ENCODE measurements at regions not wholly inside any gene's neighbourhood (a gene's known extent, or its start where the extent isn't known, plus 50 kb on each side); places are given as distances from the start of the nearest gene placed in this dataset.

- DNase-seq (ENCODE audit: low read depth, low spot score): no peak
- no peak overlapping the region for H3K4me3 ChIP-seq (ENCODE audit: low read depth, low read length)
- in situ Hi-C loops (cut with HindIII; ENCODE audit: low sequenced_read_pairs): no loop called here
- no peak for TF ChIP-seq CTCF (IDR thresholded peaks at IDR 0.05; ENCODE audit: low read depth, low read length)
These were observed 80.0 kb downstream of the CENPW start for GRCh38 chr6:126419901-126420300.

GRCh38 chr6:126422912-126423311, 83.0 kb downstream of the CENPW start:
- TF ChIP-seq CTCF (IDR thresholded peaks at IDR 0.05; ENCODE audit: low read depth, low read length): no peak
- DNase-seq (ENCODE audit: low read depth, low spot score): no peak

GRCh38 chr6:126427713-126428112, 87.8 kb downstream of the CENPW start:
- in situ Hi-C loops (cut with HindIII; ENCODE audit: low sequenced_read_pairs): no loop called here
- no peak overlapping the region for H3K4me3 ChIP-seq (ENCODE audit: low read depth, low read length)
- no peak for TF ChIP-seq CTCF (IDR thresholded peaks at IDR 0.05; ENCODE audit: low read depth, low read length)
- DNase-seq (ENCODE audit: low read depth, low spot score): no peak

More at GRCh38 chr6:126422912-126423311, 83.0 kb downstream of the CENPW start:
- in situ Hi-C loops (cut with HindIII; ENCODE audit: low sequenced_read_pairs): no loop called here
- H3K4me3 ChIP-seq (ENCODE audit: low read depth, low read length): no peak overlapping the region

GRCh38 chr6:126429866-126430265, 90.0 kb downstream of the CENPW start:
- TF ChIP-seq CTCF (IDR thresholded peaks at IDR 0.05; ENCODE audit: low read depth, low read length): no peak
- H3K4me3 ChIP-seq (ENCODE audit: low read depth, low read length): no peak overlapping the region
- in situ Hi-C loops (cut with HindIII; ENCODE audit: low sequenced_read_pairs): no loop called here
- no peak for DNase-seq (ENCODE audit: low read depth, low spot score)

GRCh38 chr6:126432564-126432963, 92.6 kb downstream of the CENPW start:
- DNase-seq (ENCODE audit: low read depth, low spot score): no peak
- in situ Hi-C loops (cut with HindIII; ENCODE audit: low sequenced_read_pairs): no loop called here
- TF ChIP-seq CTCF (IDR thresholded peaks at IDR 0.05; ENCODE audit: low read depth, low read length): no peak
- H3K4me3 ChIP-seq (ENCODE audit: low read depth, low read length): no peak overlapping the region

GRCh38 chr6:126433927-126434326, 94.0 kb downstream of the CENPW start:
- TF ChIP-seq CTCF (IDR thresholded peaks at IDR 0.05; ENCODE audit: low read depth, low read length): no peak
- DNase-seq (ENCODE audit: low read depth, low spot score): no peak
- no peak overlapping the region for H3K4me3 ChIP-seq (ENCODE audit: low read depth, low read length)
- in situ Hi-C loops (cut with HindIII; ENCODE audit: low sequenced_read_pairs): no loop called here

- DNase-seq (ENCODE audit: low read depth, low spot score): no peak
- no peak for TF ChIP-seq CTCF (IDR thresholded peaks at IDR 0.05; ENCODE audit: low read depth, low read length)
- in situ Hi-C loops (cut with HindIII; ENCODE audit: low sequenced_read_pairs): no loop called here
- H3K4me3 ChIP-seq (ENCODE audit: low read depth, low read length): no peak overlapping the region
These were observed 97.3 kb downstream of the CENPW start for GRCh38 chr6:126437205-126437604.

All from astrocyte of the spinal cord (primary cell).